ENCODE measurements at regions not wholly inside any gene's neighbourhood (a gene's known extent, or its start where the extent isn't known, plus 50 kb on each side); places are given as distances from the start of the nearest gene placed in this dataset.

DNA sequence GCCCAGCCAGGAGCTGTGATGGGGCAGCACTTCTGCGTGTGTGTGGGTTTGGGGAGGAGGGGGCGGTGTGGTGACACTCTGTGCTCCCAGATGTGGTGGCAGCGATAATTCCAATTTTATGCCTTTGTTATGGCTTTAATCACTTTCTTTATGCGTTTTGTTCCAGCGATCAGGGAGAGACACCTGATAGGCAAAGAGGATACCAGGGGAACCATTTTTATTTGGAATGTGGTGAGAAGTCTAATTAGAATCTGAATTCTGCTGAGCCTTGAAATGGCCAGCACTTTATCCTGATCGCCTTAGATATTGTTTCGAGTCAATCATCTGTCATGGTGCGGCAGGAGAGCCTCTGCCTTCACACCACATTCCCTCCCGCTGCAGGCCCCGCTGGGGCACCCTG, 79.5 kb downstream of the HIF1AN start:
- intact Hi-C loops (cut with micrococcal nuclease) = no loop called here

DNA sequence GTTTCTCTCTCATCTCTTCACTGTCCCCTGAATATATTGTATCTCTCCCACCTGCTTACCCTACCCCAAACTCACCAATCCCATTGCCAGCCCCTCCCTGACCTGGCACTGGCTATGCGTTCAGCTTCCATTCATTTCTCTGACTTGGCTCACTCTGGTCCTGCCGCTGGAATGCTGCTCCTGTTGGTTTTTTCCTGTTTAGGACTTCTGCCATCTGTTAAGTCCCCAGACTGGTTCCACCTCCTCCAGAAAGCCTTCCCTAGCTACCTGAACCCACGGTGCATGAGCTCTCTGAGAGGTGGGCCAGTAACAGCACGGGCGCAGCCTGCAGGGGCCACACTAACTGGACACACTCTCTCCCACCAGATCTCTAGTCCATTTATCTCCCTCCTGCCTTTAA, 80.2 kb downstream of the HIF1AN start:
- Mint-ChIP-seq H3K36me3 (no peaks in the 10 kb centered on the region), H3K4me3 (no peak overlapping the region), H3K9me3 (no peaks in the 10 kb centered on the region), H3K27me3 (ENCODE audit: low read depth in 2 of 2) (peaks cover 40 to 41% of the 10 kb centered on the region in 2 donors), H3K27ac (no peak overlapping the region), H3K4me1 (no peaks in the 10 kb centered on the region)
- intact Hi-C loops (cut with micrococcal nuclease) = no loop called here
- no peaks in the 10 kb centered on the region for H3K9me3 ChIP-seq (ENCODE audit: control insufficient read depth, insufficient read depth, low read length)
- H3K36me3 ChIP-seq (ENCODE audit: control insufficient read depth, insufficient read depth, low read length) = no peaks in the 10 kb centered on the region
- H3K27me3 ChIP-seq (ENCODE audit: control insufficient read depth, insufficient read depth, low read length) = no peaks in the 10 kb centered on the region
- DNase-seq (no peak), ATAC-seq (no peak)
- H3K4me1 ChIP-seq (ENCODE audit: control insufficient read depth, insufficient read depth, low read length) = no peaks in the 10 kb centered on the region
- no peak overlapping the region for H3K4me3 ChIP-seq (ENCODE audit: low read length)
- no peak overlapping the region for H3K27ac ChIP-seq (ENCODE audit: low read length)
- 81% methylated on average over 5 of the region's 5 CpGs for WGBS (ENCODE audit: insufficient coverage)
- TF ChIP-seq, protein P1, sequence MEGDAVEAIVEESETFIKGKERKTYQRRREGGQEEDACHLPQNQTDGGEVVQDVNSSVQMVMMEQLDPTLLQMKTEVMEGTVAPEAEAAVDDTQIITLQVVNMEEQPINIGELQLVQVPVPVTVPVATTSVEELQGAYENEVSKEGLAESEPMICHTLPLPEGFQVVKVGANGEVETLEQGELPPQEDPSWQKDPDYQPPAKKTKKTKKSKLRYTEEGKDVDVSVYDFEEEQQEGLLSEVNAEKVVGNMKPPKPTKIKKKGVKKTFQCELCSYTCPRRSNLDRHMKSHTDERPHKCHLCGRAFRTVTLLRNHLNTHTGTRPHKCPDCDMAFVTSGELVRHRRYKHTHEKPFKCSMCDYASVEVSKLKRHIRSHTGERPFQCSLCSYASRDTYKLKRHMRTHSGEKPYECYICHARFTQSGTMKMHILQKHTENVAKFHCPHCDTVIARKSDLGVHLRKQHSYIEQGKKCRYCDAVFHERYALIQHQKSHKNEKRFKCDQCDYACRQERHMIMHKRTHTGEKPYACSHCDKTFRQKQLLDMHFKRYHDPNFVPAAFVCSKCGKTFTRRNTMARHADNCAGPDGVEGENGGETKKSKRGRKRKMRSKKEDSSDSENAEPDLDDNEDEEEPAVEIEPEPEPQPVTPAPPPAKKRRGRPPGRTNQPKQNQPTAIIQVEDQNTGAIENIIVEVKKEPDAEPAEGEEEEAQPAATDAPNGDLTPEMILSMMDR (IDR thresholded peaks at IDR 0.05) = no peak

More for the DNA sequence above, 79.5 kb downstream of the HIF1AN start:
- ATAC-seq (no peak), DNase-seq (no peak)
- Mint-ChIP-seq H3K27me3 (ENCODE audit: low read depth in 2 of 2) (peaks cover 40% of the 10 kb centered on the region in 2 donors), H3K36me3 (no peaks in the 10 kb centered on the region), H3K9me3 (no peaks in the 10 kb centered on the region), H3K4me1 (no peaks in the 10 kb centered on the region), H3K27ac (no peak overlapping the region), H3K4me3 (no peak overlapping the region)
- Histone ChIP-seq H3K36me3 (ENCODE audit: control insufficient read depth, insufficient read depth, low read length) (no peaks in the 10 kb centered on the region), H3K9me3 (ENCODE audit: control insufficient read depth, insufficient read depth, low read length) (no peaks in the 10 kb centered on the region), H3K27me3 (ENCODE audit: control insufficient read depth, insufficient read depth, low read length) (no peaks in the 10 kb centered on the region), H3K4me1 (ENCODE audit: control insufficient read depth, insufficient read depth, low read length) (no peaks in the 10 kb centered on the region), H3K4me3 (ENCODE audit: low read length) (no peak overlapping the region), H3K27ac (ENCODE audit: low read length) (no peak overlapping the region)
- TF ChIP-seq, protein P1 (IDR thresholded peaks at IDR 0.05) = no peak
- WGBS (ENCODE audit: insufficient coverage) = 88% methylated on average over 10 of the region's 10 CpGs

DNA sequence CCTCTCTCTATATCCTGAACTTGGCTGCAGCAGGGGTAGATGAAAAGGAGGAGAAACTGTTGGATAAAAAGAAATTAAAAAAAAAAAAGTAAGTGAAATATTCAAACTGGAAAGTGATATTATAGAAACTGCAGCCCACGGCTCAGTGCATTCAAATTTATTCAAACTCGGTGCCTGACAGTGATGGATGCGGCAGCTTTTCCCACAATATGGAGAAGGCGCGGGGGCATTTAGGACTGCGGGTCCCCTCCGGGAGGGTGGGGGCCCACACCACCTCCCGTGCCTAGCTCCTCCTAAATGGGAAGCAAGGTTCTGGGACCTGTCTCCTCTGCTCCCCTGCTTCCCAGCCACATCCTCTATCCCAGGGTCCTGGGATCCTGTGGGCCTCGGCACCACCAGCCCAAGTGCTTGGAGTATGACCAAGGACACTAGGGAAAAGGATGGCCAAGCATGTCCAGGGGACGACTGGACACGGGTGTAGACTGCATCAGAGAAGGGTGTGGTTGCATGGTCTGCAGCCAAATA, 82.4 kb downstream of the HIF1AN start:
- H3K27me3 Mint-ChIP-seq (ENCODE audit: low read depth in 2 of 2) = peaks cover 43 to 52% of the 10 kb centered on the region in 2 donors
- Histone ChIP-seq H3K27me3 (ENCODE audit: control insufficient read depth, insufficient read depth, low read length) (no peaks in the 10 kb centered on the region), H3K4me3 (ENCODE audit: low read length) (no peak overlapping the region), H3K27ac (ENCODE audit: low read length) (no peak overlapping the region), H3K9me3 (ENCODE audit: control insufficient read depth, insufficient read depth, low read length) (no peaks in the 10 kb centered on the region), H3K4me1 (ENCODE audit: control insufficient read depth, insufficient read depth, low read length) (no peaks in the 10 kb centered on the region), H3K36me3 (ENCODE audit: control insufficient read depth, insufficient read depth, low read length) (no peaks in the 10 kb centered on the region)
- no peaks in the 10 kb centered on the region for H3K9me3 Mint-ChIP-seq
- DNase-seq = no peak
- intact Hi-C loops (cut with micrococcal nuclease) = no loop called here
- no peak overlapping the region for H3K4me3 Mint-ChIP-seq
- H3K36me3 Mint-ChIP-seq = no peaks in the 10 kb centered on the region
- no peak overlapping the region for H3K27ac Mint-ChIP-seq
- TF ChIP-seq, protein P1 (IDR thresholded peaks at IDR 0.05) = no peak
- ATAC-seq = no peak
- no peaks in the 10 kb centered on the region for H3K4me1 Mint-ChIP-seq
- 80% methylated on average over 11 of the region's 11 CpGs for WGBS (ENCODE audit: insufficient coverage)

DNA sequence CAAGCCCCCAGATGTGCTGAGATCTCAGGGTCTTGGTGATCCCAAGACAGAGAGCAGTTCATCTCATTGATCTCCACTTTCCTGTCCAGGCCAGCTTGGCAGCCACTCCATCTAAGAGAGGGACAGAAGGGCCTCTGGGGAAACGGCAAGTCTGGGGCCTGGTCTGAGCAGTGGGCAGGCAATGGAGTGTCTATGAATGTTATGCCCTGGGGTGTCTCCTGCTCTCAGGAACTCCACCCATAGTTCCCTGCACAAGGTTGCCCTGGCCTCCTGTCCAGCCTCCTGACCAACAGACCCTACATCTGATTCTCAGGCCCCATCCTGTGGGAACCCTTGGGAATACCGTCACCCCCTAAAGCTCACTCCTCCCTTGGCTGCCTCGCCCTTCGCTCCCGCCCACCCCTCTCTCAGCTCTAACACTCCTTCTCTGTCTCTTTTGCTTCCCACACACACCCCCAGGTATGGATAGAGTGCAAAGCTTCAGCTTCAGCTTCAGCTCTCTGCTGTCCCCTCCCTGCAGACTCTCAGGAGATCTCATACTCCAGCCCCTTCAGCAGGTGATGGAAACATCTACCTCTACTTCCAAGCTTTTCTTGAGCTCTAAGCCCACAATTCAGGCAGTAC, 83.0 kb downstream of the HIF1AN start:
- WGBS (ENCODE audit: insufficient coverage) = 86% methylated on average over 5 of the region's 5 CpGs
- no peaks in the 10 kb centered on the region for H3K9me3 Mint-ChIP-seq
- no peaks in the 10 kb centered on the region for H3K27me3 ChIP-seq (ENCODE audit: control insufficient read depth, insufficient read depth, low read length)

More for the DNA sequence above, 83.0 kb downstream of the HIF1AN start:
- Histone ChIP-seq H3K4me1 (ENCODE audit: control insufficient read depth, insufficient read depth, low read length) (no peaks in the 10 kb centered on the region), H3K4me3 (ENCODE audit: low read length) (no peak overlapping the region), H3K27ac (ENCODE audit: low read length) (no peak overlapping the region), H3K9me3 (ENCODE audit: control insufficient read depth, insufficient read depth, low read length) (no peaks in the 10 kb centered on the region), H3K36me3 (ENCODE audit: control insufficient read depth, insufficient read depth, low read length) (no peaks in the 10 kb centered on the region)
- ATAC-seq = no peak
- TF ChIP-seq, protein P1 (IDR thresholded peaks at IDR 0.05) = no peak
- no peaks in the 10 kb centered on the region for H3K4me1 Mint-ChIP-seq
- intact Hi-C loops (cut with micrococcal nuclease) = no loop called here
- peaks cover 42 to 57% of the 10 kb centered on the region in 2 donors for H3K27me3 Mint-ChIP-seq (ENCODE audit: low read depth in 2 of 2)
- H3K36me3 Mint-ChIP-seq = no peaks in the 10 kb centered on the region
- no peak overlapping the region for H3K4me3 Mint-ChIP-seq
- no peak overlapping the region for H3K27ac Mint-ChIP-seq
- no peak for DNase-seq
